Stomach (tissue), 8 donors: ENCODE measurements at regions not wholly inside any gene's neighbourhood (a gene's known extent, or its start where the extent isn't known, plus 50 kb on each side); places are given as distances from the start of the nearest gene placed in this dataset.

Experiments used
- DNase-seq, 2 donors: peaks; one replicate each; pipeline versions ENCODE4 v3.0.0 to v3.0.0-alpha.2; 2013 to 2019
- H3K27ac ChIP-seq, 5 donors: fragments of 200-600 bp in 4 of 5; sonication (generic) in 4 of 5; one replicate each; pipeline ENCODE4 v1.5.1; 2013 to 2019; ENCODE audit warnings: mild to moderate bottlenecking in 1 of 5, moderate library complexity in 1 of 5
- H3K27me3 ChIP-seq, 3 donors: fragments of 200-600 bp; sonication (generic); one replicate each; pipeline ENCODE4 v1.5.1; 2017 to 2019; ENCODE audit warnings: mixed run types in 1 of 3
- H3K36me3 ChIP-seq, 4 donors: fragments of 200-600 bp; sonication (generic); 1 replicate in 3 of 4; 2 replicates in 1 of 4; pipeline ENCODE4 v1.5.1; 2016 to 2019
- H3K4me1 ChIP-seq, 4 donors: fragments of 200-600 bp; sonication (generic); one replicate each; pipeline ENCODE4 v1.5.1; 2016 to 2019
- H3K4me3 ChIP-seq, 4 donors: fragments of 200-600 bp; sonication (generic) in 3 of 4; one replicate each; pipeline ENCODE4 v1.5.1; 2016 to 2019; ENCODE audit warnings: mild to moderate bottlenecking in 1 of 4
- H3K9me3 ChIP-seq, 4 donors: fragments of 200-600 bp; sonication (generic); one replicate each; pipeline ENCODE4 v1.5.1; 2016 to 2019
- EP300 ChIP-seq: sonication (generic); formaldehyde crosslinking; IDR thresholded peaks from one replicate; pipeline ENCODE4 v1.6.1; 2017; ENCODE audit warnings: antibody characterized with exemption
- POLR2A ChIP-seq, 4 donors: fragments of 450-650 bp; IDR thresholded peaks; one replicate each; pipeline ENCODE4 v1.6.1; 2016; ENCODE audit warnings: antibody characterized with exemption in 4 of 4, control low read depth in 2 of 4, mild to moderate bottlenecking in 1 of 4, moderate library complexity in 1 of 4
- POLR2AphosphoS5 ChIP-seq, 3 donors: sonication (generic); formaldehyde crosslinking; IDR thresholded peaks; one replicate each; pipeline ENCODE4 v1.6.1; 2016; ENCODE audit warnings: antibody characterized with exemption in 3 of 3
- WGBS, 5 donors: extraction: QIAGEN DNeasy Blood & Tissue Kit in 3 of 5; methylation state at CpG; one replicate each; pipeline versions ENCODE4 v1.1.5 to v1.1.7; 2013 to 2018; 5-methylcytosine and 5-hydroxymethylcytosine counted together
- intact Hi-C: fragments of 100-400 bp; cut with DNase I; formaldehyde crosslinking; loops from one replicate; pipeline ENCODE4 v1.15.1; 2023; ENCODE audit warnings: low total_unique reads
- TF ChIP-seq, protein P1 (sequence below), 7 experiments: fragments of 450-650 bp in 4 of 7; fragments of 200-600 bp in 3 of 7; sonication (generic) in 3 of 7; IDR thresholded peaks; one replicate each; pipeline ENCODE4 v1.5.1; 2016 to 2019; ENCODE audit warnings: antibody characterized with exemption in 7 of 7, control low read depth in 2 of 7, mild to moderate bottlenecking in 1 of 7
- donor health status: healthy with polysubstance abuse.
- donor health status: Bipolar disorder and iron deficiency.
- donor health status: healthy.

DNA sequence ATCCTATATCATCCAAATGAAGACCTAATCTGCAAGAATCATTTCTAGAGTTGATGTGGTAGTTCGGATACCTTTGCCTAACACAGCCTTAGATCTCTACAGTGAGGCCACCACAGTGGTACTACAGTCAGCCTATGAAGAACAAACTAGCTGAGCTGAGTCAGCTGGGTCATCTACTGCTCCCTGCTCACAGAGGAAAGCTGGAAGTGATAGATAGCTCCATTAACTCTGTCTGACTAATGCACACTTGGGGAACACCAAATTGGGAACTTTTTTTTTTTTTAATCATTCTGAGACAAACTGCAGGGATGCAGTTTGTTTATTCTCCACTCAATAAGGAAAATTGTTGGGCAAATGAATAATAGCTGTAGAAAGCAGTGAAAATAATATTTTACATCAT is 1160.6 kb downstream of the PCDH9 start:
- H3K36me3 ChIP-seq = no peaks in the 10 kb centered on the region
- no peak overlapping the region for H3K4me3 ChIP-seq
- H3K27me3 ChIP-seq = no peaks in the 10 kb centered on the region
- intact Hi-C loops = no loop called here
- TF ChIP-seq POLR2A (IDR thresholded peaks at IDR 0.05) = no peak
- TF ChIP-seq, protein P1, sequence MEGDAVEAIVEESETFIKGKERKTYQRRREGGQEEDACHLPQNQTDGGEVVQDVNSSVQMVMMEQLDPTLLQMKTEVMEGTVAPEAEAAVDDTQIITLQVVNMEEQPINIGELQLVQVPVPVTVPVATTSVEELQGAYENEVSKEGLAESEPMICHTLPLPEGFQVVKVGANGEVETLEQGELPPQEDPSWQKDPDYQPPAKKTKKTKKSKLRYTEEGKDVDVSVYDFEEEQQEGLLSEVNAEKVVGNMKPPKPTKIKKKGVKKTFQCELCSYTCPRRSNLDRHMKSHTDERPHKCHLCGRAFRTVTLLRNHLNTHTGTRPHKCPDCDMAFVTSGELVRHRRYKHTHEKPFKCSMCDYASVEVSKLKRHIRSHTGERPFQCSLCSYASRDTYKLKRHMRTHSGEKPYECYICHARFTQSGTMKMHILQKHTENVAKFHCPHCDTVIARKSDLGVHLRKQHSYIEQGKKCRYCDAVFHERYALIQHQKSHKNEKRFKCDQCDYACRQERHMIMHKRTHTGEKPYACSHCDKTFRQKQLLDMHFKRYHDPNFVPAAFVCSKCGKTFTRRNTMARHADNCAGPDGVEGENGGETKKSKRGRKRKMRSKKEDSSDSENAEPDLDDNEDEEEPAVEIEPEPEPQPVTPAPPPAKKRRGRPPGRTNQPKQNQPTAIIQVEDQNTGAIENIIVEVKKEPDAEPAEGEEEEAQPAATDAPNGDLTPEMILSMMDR (IDR thresholded peaks at IDR 0.05) = no peak
- TF ChIP-seq EP300 = no peak
- no peak for TF ChIP-seq POLR2AphosphoS5 (IDR thresholded peaks at IDR 0.05)
- DNase-seq = no peak
- no peak overlapping the region for H3K27ac ChIP-seq
- no peaks in the 10 kb centered on the region for H3K9me3 ChIP-seq
- H3K4me1 ChIP-seq = no peaks in the 10 kb centered on the region
- 75 to 89% (median 83%) methylated on average over 1 of the region's 1 CpG for WGBS, 5 donors

DNA sequence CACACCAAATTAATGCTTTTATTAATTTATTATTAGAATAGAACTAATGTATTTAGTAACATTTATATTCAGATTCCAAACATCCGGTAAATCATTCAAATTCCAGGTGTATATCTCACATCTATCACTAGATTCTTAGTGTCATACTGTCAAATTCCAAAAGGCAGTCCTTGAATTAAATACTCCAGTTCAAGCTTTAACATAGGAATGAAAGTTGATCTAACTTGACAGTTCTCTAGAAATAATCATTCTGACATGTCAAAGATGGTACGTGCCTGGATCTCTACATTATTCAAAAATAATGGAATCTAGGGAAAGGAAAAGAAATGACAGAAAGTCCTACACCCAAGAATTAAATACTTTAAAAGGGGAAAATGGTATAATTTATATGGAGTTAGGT is 1161.5 kb downstream of the PCDH9 start:
- intact Hi-C loops = no loop called here
- TF ChIP-seq POLR2A (IDR thresholded peaks at IDR 0.05) = no peak
- TF ChIP-seq, protein P1 (IDR thresholded peaks at IDR 0.05) = no peak
- WGBS, 5 donors = 41 to 66% (median 47%) methylated on average over 2 of the region's 2 CpGs
- H3K27ac ChIP-seq = no peak overlapping the region
- H3K4me3 ChIP-seq = no peak overlapping the region
- DNase-seq = no peak
- H3K27me3 ChIP-seq = no peaks in the 10 kb centered on the region
- H3K36me3 ChIP-seq = no peaks in the 10 kb centered on the region
- no peaks in the 10 kb centered on the region for H3K9me3 ChIP-seq
- no peaks in the 10 kb centered on the region for H3K4me1 ChIP-seq

DNA sequence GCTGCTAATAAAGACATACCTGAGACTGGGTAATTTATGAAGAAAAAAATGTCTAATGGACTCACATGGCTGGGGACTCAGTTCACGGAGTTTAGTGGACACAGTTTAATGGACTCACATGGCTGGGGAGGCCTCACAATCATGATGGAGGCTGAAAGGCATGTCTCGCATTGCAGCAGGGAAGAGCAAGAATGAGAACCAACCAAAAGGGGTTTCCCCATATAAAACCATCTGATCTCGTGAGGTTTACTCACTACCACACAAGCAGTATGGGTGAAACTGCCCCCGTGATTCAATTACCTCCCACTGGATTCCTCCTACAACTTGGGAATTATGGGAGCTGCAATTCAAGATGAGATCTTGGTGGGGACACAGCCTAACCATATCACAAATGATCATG is 1181.2 kb downstream of the PCDH9 start:
- no peak for TF ChIP-seq EP300
- no peak for TF ChIP-seq POLR2AphosphoS5 (IDR thresholded peaks at IDR 0.05)
- TF ChIP-seq, protein P1 (IDR thresholded peaks at IDR 0.05) = no peak
- no peak for TF ChIP-seq POLR2A (IDR thresholded peaks at IDR 0.05)

DNA sequence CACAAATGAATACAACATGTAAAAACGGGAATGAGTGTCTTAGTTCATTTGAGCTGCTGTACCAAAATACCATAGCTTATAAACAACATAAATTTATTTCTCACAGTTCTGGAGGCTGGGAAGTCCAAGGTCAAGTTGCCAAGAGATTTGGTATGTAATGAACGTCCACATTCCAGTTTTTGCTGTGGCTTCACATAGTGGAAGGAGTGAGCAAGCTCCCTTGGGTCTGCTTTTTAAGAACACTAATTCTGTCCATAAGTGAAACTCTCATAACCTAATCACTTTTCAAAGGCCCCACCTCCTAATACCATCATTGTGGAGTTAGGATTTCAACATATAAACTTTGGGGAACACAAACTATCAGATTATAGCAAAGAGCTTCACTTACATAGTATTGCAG is 1189.6 kb downstream of the PCDH9 start:
- H3K4me1 ChIP-seq = peaks cover 0 to 6% (median 0%) of the 10 kb centered on the region in 4 donors
- intact Hi-C loops = no loop called here
- H3K9me3 ChIP-seq = no peaks in the 10 kb centered on the region
- no peak for DNase-seq
- 78 to 86% (median 82%) methylated on average over 2 of the region's 2 CpGs for WGBS, 5 donors
- no peak overlapping the region for H3K4me3 ChIP-seq
- H3K36me3 ChIP-seq = no peaks in the 10 kb centered on the region
- H3K27ac ChIP-seq = no peak overlapping the region
- no peaks in the 10 kb centered on the region for H3K27me3 ChIP-seq
- TF ChIP-seq EP300 (no peak), POLR2A (IDR thresholded peaks at IDR 0.05) (no peak), POLR2AphosphoS5 (IDR thresholded peaks at IDR 0.05) (no peak)
- TF ChIP-seq, protein P1 (IDR thresholded peaks at IDR 0.05) = no peak

More for the DNA sequence above, 1181.2 kb downstream of the PCDH9 start:
- H3K27ac ChIP-seq = no peak overlapping the region
- peaks cover 0 to 9% (median 7%) of the 10 kb centered on the region in 4 donors for H3K9me3 ChIP-seq
- WGBS, 5 donors = 67 to 93% (median 82%) methylated on average over 4 of the region's 4 CpGs
- no peaks in the 10 kb centered on the region for H3K4me1 ChIP-seq
- intact Hi-C loops = no loop called here
- no peak for DNase-seq
- no peak overlapping the region for H3K4me3 ChIP-seq
- H3K36me3 ChIP-seq = no peaks in the 10 kb centered on the region
- no peaks in the 10 kb centered on the region for H3K27me3 ChIP-seq
